ENCODE measurements at regions not wholly inside any gene's neighbourhood (a gene's known extent, or its start where the extent isn't known, plus 50 kb on each side); places are given as distances from the start of the nearest gene placed in this dataset.

DNA sequence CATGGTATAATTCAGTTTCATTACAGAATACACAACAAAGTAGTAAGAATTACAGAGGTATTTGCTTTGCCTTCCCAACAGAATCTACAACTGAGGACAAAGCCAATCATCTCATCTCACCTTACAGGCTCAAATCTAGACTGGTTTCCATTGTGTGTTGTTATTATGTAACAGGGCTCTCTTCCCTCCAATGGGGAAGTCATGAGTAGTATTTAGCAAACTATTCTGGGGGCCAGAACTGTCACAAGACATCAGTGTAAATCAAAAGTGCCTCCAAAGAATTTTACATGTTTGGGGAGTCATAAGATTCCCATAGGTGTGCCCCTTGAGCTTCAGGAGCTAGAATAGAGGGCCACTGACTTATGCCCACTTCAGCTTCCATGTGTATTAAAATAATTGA lies 187.0 kb upstream of the EDNRB start:
- H3K4me3 Mint-ChIP-seq, result no peak overlapping the region
- H3K27ac Mint-ChIP-seq (ENCODE audit: unreplicated experiment), result no peak overlapping the region
- H3K27me3 Mint-ChIP-seq (ENCODE audit: low read depth), result no peaks in the 10 kb centered on the region
- TF ChIP-seq, protein P1, sequence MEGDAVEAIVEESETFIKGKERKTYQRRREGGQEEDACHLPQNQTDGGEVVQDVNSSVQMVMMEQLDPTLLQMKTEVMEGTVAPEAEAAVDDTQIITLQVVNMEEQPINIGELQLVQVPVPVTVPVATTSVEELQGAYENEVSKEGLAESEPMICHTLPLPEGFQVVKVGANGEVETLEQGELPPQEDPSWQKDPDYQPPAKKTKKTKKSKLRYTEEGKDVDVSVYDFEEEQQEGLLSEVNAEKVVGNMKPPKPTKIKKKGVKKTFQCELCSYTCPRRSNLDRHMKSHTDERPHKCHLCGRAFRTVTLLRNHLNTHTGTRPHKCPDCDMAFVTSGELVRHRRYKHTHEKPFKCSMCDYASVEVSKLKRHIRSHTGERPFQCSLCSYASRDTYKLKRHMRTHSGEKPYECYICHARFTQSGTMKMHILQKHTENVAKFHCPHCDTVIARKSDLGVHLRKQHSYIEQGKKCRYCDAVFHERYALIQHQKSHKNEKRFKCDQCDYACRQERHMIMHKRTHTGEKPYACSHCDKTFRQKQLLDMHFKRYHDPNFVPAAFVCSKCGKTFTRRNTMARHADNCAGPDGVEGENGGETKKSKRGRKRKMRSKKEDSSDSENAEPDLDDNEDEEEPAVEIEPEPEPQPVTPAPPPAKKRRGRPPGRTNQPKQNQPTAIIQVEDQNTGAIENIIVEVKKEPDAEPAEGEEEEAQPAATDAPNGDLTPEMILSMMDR (conservative IDR thresholded peaks at IDR 0.05), result no peak
- DNase-seq (ENCODE audit: low read depth, low spot score), result no peak
- H3K36me3 Mint-ChIP-seq (ENCODE audit: low read depth), result peaks cover 7% of the 10 kb centered on the region
- H3K4me1 Mint-ChIP-seq, result no peaks in the 10 kb centered on the region
- H3K9me3 Mint-ChIP-seq, result peaks cover 9% of the 10 kb centered on the region

DNA sequence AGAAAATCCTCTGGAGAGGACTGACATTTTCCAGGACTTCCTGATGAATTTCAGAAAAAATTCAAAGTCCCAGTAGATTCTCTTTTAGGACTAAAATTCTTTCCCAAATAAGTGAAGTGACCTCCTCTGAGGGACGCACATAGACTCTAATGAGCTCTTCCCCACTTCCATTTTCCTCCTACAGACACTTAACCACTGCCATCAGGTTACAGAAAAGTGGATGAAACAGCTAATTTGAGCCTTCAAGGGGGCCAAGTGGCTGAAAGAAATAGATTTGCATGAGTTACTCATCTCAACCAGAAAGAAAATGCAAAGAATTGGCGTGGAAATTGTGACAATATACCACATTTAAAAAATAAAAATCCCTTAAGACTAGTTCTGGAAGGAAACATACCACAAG lies 185.3 kb upstream of the EDNRB start:
- Mint-ChIP-seq H3K4me3 (no peak overlapping the region), H3K27ac (ENCODE audit: unreplicated experiment) (no peak overlapping the region), H3K36me3 (ENCODE audit: low read depth) (peaks cover 4% of the 10 kb centered on the region), H3K4me1 (no peaks in the 10 kb centered on the region), H3K9me3 (peaks cover 2% of the 10 kb centered on the region), H3K27me3 (ENCODE audit: low read depth) (no peaks in the 10 kb centered on the region)
- DNase-seq (ENCODE audit: low read depth, low spot score), result no peak
- TF ChIP-seq, protein P1 (conservative IDR thresholded peaks at IDR 0.05), result no peak

DNA sequence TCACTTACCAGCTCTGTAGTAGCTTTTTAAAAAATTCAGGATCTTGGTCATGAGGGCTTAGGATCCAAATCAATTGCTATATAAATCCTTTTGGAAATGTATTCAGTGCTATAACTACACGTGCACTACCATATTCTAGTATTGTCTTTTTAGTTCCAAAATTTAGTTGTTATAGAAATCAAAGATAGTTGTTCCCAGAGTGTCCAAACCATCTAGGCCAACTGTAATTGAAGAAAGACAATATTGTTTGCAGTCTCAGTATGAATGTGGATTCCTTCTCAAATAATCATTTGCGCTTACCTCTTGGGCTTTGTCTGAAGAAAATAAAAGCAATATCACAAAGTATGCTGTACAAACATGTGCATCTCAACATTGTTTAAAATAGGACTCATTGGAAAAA lies 184.1 kb upstream of the EDNRB start:
- peaks cover 2% of the 10 kb centered on the region for H3K9me3 Mint-ChIP-seq
- H3K27ac Mint-ChIP-seq (ENCODE audit: unreplicated experiment), result no peak overlapping the region
- no peak for DNase-seq (ENCODE audit: low read depth, low spot score)
- peaks cover under 1% of the 10 kb centered on the region for H3K4me1 Mint-ChIP-seq
- TF ChIP-seq, protein P1 (conservative IDR thresholded peaks at IDR 0.05), result no peak
- H3K36me3 Mint-ChIP-seq (ENCODE audit: low read depth), result no peaks in the 10 kb centered on the region
- H3K4me3 Mint-ChIP-seq, result no peak overlapping the region
- no peaks in the 10 kb centered on the region for H3K27me3 Mint-ChIP-seq (ENCODE audit: low read depth)

DNA sequence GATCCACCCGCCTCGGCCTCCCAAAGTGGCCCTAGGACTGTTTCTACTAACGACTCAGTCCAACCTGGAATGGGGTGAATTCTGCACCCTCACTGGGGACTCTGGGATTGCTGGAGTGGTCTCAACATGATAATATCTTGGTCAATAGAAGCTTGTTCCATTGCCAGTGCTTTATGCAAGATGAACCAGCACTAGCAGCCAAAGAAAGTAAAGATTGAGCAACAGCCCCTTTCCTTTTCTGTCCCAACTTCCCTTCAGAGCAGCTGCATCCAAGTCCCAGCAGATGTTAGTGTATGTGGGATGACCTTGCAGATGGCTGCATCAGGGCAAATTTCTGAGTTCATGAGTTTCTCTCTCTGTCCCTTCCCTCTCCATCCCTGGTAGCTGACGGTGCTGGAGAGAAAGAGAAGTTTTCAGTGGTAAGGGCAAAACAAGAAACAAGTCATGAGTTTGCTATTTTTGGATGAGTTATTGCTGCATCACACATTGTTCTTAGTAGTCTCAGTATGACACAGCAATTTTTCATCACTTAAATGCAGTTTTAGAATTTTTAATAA lies 183.6 kb upstream of the EDNRB start:
- Mint-ChIP-seq H3K27me3 (ENCODE audit: low read depth) (no peaks in the 10 kb centered on the region), H3K4me1 (peaks cover 5% of the 10 kb centered on the region), H3K9me3 (peaks cover 2% of the 10 kb centered on the region), H3K27ac (ENCODE audit: unreplicated experiment) (no peak overlapping the region), H3K4me3 (no peak overlapping the region), H3K36me3 (ENCODE audit: low read depth) (peaks cover 3% of the 10 kb centered on the region)
- TF ChIP-seq, protein P1 (conservative IDR thresholded peaks at IDR 0.05), result no peak
- DNase-seq (ENCODE audit: low read depth, low spot score), result no peak

DNA sequence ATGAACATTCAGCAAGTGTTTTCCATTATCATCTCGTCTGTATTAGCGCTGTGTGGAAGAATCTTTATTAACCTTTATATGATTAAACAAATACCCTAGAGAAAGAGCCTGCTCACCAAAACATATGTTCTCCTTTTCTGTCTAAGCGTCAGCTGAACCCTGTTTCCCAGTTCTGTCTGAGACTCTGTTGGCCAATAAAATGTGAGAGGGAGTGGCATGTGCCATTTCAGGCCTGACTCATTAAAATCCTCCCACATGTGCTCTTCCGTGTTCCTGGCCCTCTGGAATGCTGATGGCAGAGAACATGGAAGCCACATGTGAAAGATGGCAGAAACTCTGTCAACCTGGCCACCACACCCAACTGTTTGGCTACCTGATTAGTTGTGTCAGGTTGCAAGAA lies 181.9 kb upstream of the EDNRB start:
- Mint-ChIP-seq H3K9me3 (peaks cover 9% of the 10 kb centered on the region), H3K27ac (ENCODE audit: unreplicated experiment) (no peak overlapping the region), H3K27me3 (ENCODE audit: low read depth) (no peaks in the 10 kb centered on the region), H3K36me3 (ENCODE audit: low read depth) (peaks cover 3% of the 10 kb centered on the region), H3K4me1 (peaks cover 5% of the 10 kb centered on the region), H3K4me3 (no peak overlapping the region)
- no peak for DNase-seq (ENCODE audit: low read depth, low spot score)
- TF ChIP-seq, protein P1 (conservative IDR thresholded peaks at IDR 0.05), result no peak

Measured in neural crest cell (in vitro differentiated cells).